Heart right ventricle (tissue), 16 donors: ENCODE measurements at regions not wholly inside any gene's neighbourhood (a gene's known extent, or its start where the extent isn't known, plus 50 kb on each side); places are given as distances from the start of the nearest gene placed in this dataset.

Source experiments
- ATAC-seq, 8 donors: fragments of 200-7000 bp; cut with Tn5 transposase; one replicate each; pipeline ENCODE4 v1.9.1; 2020; ENCODE audit warnings: mild to moderate bottlenecking in 8 of 8, moderate library complexity in 8 of 8, moderate number of reproducible peaks in 1 of 8
- DNase-seq, 2 donors: peaks; one replicate each; pipeline ENCODE4 v3.0.0-alpha.2; 2020
- H3K27ac ChIP-seq, 10 donors: fragments of 200-600 bp; sonication (generic) in 2 of 10; one replicate each; pipeline versions ENCODE4 v1.5.0 to v1.8.0; 2020 to 2022; ENCODE audit warnings: mild to moderate bottlenecking in 3 of 10
- H3K27me3 ChIP-seq, 7 donors: fragments of 200-600 bp; one replicate each; pipeline ENCODE4 v1.8.0; 2021 to 2022; ENCODE audit warnings: mild to moderate bottlenecking in 2 of 7
- H3K36me3 ChIP-seq, 9 donors: fragments of 200-600 bp; sonication (generic) in 1 of 9; one replicate each; pipeline versions ENCODE4 v1.5.0 to v1.8.0; 2020 to 2022; ENCODE audit warnings: mild to moderate bottlenecking in 2 of 9
- H3K4me1 ChIP-seq, 9 donors: fragments of 200-600 bp; sonication (generic) in 1 of 9; one replicate each; pipeline versions ENCODE4 v1.5.0 to v1.8.0; 2020 to 2022; ENCODE audit warnings: mild to moderate bottlenecking in 4 of 9
- H3K4me3 ChIP-seq, 10 donors: fragments of 200-600 bp; sonication (generic) in 2 of 10; one replicate each; pipeline versions ENCODE4 v1.5.0 to v1.8.0; 2020 to 2022; ENCODE audit warnings: mild to moderate bottlenecking in 7 of 10, moderate library complexity in 2 of 10
- H3K9me3 ChIP-seq, 11 donors: fragments of 200-600 bp in 10 of 11; sonication (generic) in 2 of 11; one replicate each; pipeline versions ENCODE4 v1.5.0 to v1.8.0; 2013 to 2022; ENCODE audit warnings: mild to moderate bottlenecking in 2 of 11, control low read depth in 1 of 11, moderate library complexity in 1 of 11
- CTCF ChIP-seq, 9 donors: fragments of 200-600 bp; sonication (generic) in 2 of 9; IDR thresholded peaks; one replicate each; pipeline versions ENCODE4 v1.5.0 to v1.8.0; 2021 to 2022; ENCODE audit warnings: antibody characterized with exemption in 9 of 9, mild to moderate bottlenecking in 5 of 9, moderate library complexity in 1 of 9
- WGBS, 2 donors: extraction: QIAGEN DNeasy Blood & Tissue Kit; methylation state at CpG; one replicate each; pipeline ENCODE4 v1.1.7; 2013; ENCODE audit warnings: inconsistent platforms in 1 of 2; 5-methylcytosine and 5-hydroxymethylcytosine counted together
- intact Hi-C, 10 donors: fragments of 100-400 bp; cut with DNase I; formaldehyde crosslinking; loops; one replicate each; pipeline versions ENCODE4 v1.11.1 to v1.14.2; 2022
- donor health status: Arrhythmogenic right ventricular cardiomyopathy.
- donor health status: ischemic (EF 13 %, LVEDD 7.1; RV severe dilation, severe dysfunction).
- donor health status: healthy with polysubstance abuse.
- donor health status: DM: no; HTN: yes; CAD: no.
- donor health status: DM: no; HTN: no; CAD: no.
- donor health status: ischemic (EF 25% LVEDD 6.9; RV normal size, moderate dysfunction).
- donor health status: ischemic (EF 25% LVEDD 5.7; RV mildly dilated, moderate dysfunction).
- donor health status: healthy.
- donor health status: DM: yes; HTN: yes; CAD: no.
- donor health status: Ischemic cardiomyopathy.
- donor health status: ischemic (EF 35%, LVEDD 5.7; RV mildly dilated, moderate dysfunction).
- donor health status: nonischemic (EF 11% LVEDD 7.7; RV severe dilation, severe dysfunction).
- donor health status: DM: yes; HTN: yes; CAD: no.
- donor health status: PGD.
- donor health status: ischemic (EF 29% LVEDD 5.4; RV normal size, mild dysfunction).
- donor health status: nonischemic (EF 23%, LVEDD 6.1; RV moderate dilation, normal function).

GRCh38 chr7:96479015-96479645 lies 157.2 kb upstream of the SLC25A13 start:
- ATAC-seq (no peak), DNase-seq (no peak)
- Histone ChIP-seq H3K27ac (peak overlapping the region in 3 of 10 donors; percentile 3 to 64 (median 8)), H3K4me3 (no peak overlapping the region), H3K36me3 (no peaks in the 10 kb centered on the region), H3K9me3 (no peaks in the 10 kb centered on the region), H3K27me3 (no peaks in the 10 kb centered on the region), H3K4me1 (no peaks in the 10 kb centered on the region)
- 71 to 80% methylated on average over 4 of the region's 4 CpGs for WGBS, 2 donors
- no peak for TF ChIP-seq CTCF (IDR thresholded peaks at IDR 0.05)
- intact Hi-C loops, result no loop called here

- DNase-seq (no peak), ATAC-seq (no peak)
- Histone ChIP-seq H3K36me3 (no peaks in the 10 kb centered on the region), H3K9me3 (peaks cover 0 to 14% (median 0%) of the 10 kb centered on the region in 11 donors), H3K4me1 (peaks cover 0 to 5% (median 0%) of the 10 kb centered on the region in 9 donors), H3K4me3 (no peak overlapping the region), H3K27me3 (no peaks in the 10 kb centered on the region), H3K27ac (no peak overlapping the region)
- intact Hi-C loops, result no loop called here
- WGBS, 2 donors, result 75 to 84% methylated on average over 1 of the region's 1 CpG
- TF ChIP-seq CTCF (IDR thresholded peaks at IDR 0.05), result no peak
Observed at GRCh38 chr7:96471606-96472005, 149.7 kb upstream of the SLC25A13 start.

- Histone ChIP-seq H3K27ac (no peak overlapping the region), H3K4me3 (no peak overlapping the region), H3K4me1 (no peaks in the 10 kb centered on the region), H3K9me3 (no peaks in the 10 kb centered on the region), H3K36me3 (no peaks in the 10 kb centered on the region), H3K27me3 (no peaks in the 10 kb centered on the region)
- no peak for TF ChIP-seq CTCF (IDR thresholded peaks at IDR 0.05)
- intact Hi-C loops, result no loop called here
- DNase-seq (no peak), ATAC-seq (no peak)
- WGBS, 2 donors, result 80 to 89% methylated on average over 2 of the region's 2 CpGs
Observed at GRCh38 chr7:96452146-96452545, 130.2 kb upstream of the SLC25A13 start.

- no peak for TF ChIP-seq CTCF (IDR thresholded peaks at IDR 0.05)
- no peak overlapping the region for H3K4me3 ChIP-seq
- H3K9me3 ChIP-seq, result no peaks in the 10 kb centered on the region
- H3K36me3 ChIP-seq, result no peaks in the 10 kb centered on the region
- no peak for DNase-seq
- 72 to 73% methylated on average over 4 of the region's 4 CpGs for WGBS, 2 donors
- ATAC-seq, result no peak
- H3K27ac ChIP-seq, result no peak overlapping the region
- H3K4me1 ChIP-seq, result no peaks in the 10 kb centered on the region
- H3K27me3 ChIP-seq, result no peaks in the 10 kb centered on the region
- intact Hi-C loops, result no loop called here
Observed at GRCh38 chr7:96449094-96449493, 127.2 kb upstream of the SLC25A13 start.
